Left lung (tissue), 4 donors: ENCODE measurements at regions not wholly inside any gene's neighbourhood (a gene's known extent, or its start where the extent isn't known, plus 50 kb on each side); places are given as distances from the start of the nearest gene placed in this dataset.

ENCODE experiments used
- ATAC-seq: fragments of 200-7000 bp; cut with Tn5 transposase; one replicate; pipeline ENCODE4 v1.9.1; 2020; ENCODE audit warnings: moderate library complexity
- DNase-seq, 4 donors: peaks; one replicate each; pipeline ENCODE4 v3.0.0-alpha.2; 2013 to 2020
- H3K27ac ChIP-seq, 2 donors: fragments of 200-600 bp; sonication (generic) in 1 of 2; one replicate each; pipeline versions ENCODE4 v1.5.0 to v1.8.0; 2020 to 2021
- H3K27me3 ChIP-seq, 2 donors: fragments of 200-600 bp; sonication (generic) in 1 of 2; one replicate each; pipeline versions ENCODE4 v1.5.0 to v1.8.0; 2020 to 2021
- H3K36me3 ChIP-seq, 2 donors: fragments of 200-600 bp; sonication (generic) in 1 of 2; one replicate each; pipeline versions ENCODE4 v1.5.0 to v1.8.0; 2020 to 2021
- H3K4me1 ChIP-seq, 2 donors: fragments of 200-600 bp; one replicate each; pipeline ENCODE4 v1.8.0; 2021
- H3K4me3 ChIP-seq, 2 donors: fragments of 200-600 bp; sonication (generic) in 1 of 2; one replicate each; pipeline versions ENCODE4 v1.5.0 to v1.8.0; 2020 to 2021; ENCODE audit warnings: mild to moderate bottlenecking in 1 of 2
- H3K9me3 ChIP-seq, 2 donors: fragments of 200-600 bp; sonication (generic) in 1 of 2; one replicate each; pipeline versions ENCODE4 v1.5.0 to v1.8.0; 2020 to 2021
- intact Hi-C, 2 donors: fragments of 100-400 bp; cut with DNase I; formaldehyde crosslinking; loops; one replicate each; pipeline versions ENCODE4 v1.11.2 to v1.14.2; 2022
- TF ChIP-seq, protein P1 (sequence below), 2 donors: fragments of 200-600 bp; sonication (generic) in 1 of 2; IDR thresholded peaks; one replicate each; pipeline versions ENCODE4 v1.5.0 to v1.8.0; 2021; ENCODE audit warnings: antibody characterized with exemption in 2 of 2
- donor health status: DM: no; HTN: yes; CAD: no.
- donor health status: DM: no; HTN: no; CAD: no.

DNA sequence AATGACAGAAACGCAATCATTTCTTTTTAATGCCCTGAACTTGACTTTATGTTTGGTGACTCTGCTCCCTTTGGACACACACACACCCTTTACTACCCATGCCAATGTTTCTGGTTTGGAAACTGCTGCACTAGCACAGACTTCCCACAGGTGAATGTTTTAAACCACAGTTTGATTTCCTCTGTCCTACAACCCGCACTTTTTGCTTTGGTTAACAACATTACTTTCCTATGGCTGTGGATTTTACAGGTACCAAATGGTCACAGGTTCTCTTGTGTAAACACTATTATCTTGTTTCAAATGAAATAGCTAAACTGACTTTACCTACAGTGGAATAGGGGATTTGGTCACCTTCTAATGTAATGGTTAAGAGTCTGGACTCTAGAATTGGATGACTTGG is 51.5 kb upstream of the ZNF644 start:
- intact Hi-C loops = no loop called here
- Histone ChIP-seq H3K27me3 (no peaks in the 10 kb centered on the region), H3K4me3 (no peak overlapping the region), H3K4me1 (no peaks in the 10 kb centered on the region), H3K36me3 (no peaks in the 10 kb centered on the region), H3K27ac (no peak overlapping the region), H3K9me3 (no peaks in the 10 kb centered on the region)
- DNase-seq (no peak), ATAC-seq (no peak)
- TF ChIP-seq, protein P1, sequence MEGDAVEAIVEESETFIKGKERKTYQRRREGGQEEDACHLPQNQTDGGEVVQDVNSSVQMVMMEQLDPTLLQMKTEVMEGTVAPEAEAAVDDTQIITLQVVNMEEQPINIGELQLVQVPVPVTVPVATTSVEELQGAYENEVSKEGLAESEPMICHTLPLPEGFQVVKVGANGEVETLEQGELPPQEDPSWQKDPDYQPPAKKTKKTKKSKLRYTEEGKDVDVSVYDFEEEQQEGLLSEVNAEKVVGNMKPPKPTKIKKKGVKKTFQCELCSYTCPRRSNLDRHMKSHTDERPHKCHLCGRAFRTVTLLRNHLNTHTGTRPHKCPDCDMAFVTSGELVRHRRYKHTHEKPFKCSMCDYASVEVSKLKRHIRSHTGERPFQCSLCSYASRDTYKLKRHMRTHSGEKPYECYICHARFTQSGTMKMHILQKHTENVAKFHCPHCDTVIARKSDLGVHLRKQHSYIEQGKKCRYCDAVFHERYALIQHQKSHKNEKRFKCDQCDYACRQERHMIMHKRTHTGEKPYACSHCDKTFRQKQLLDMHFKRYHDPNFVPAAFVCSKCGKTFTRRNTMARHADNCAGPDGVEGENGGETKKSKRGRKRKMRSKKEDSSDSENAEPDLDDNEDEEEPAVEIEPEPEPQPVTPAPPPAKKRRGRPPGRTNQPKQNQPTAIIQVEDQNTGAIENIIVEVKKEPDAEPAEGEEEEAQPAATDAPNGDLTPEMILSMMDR (IDR thresholded peaks at IDR 0.05) = no peak

DNA sequence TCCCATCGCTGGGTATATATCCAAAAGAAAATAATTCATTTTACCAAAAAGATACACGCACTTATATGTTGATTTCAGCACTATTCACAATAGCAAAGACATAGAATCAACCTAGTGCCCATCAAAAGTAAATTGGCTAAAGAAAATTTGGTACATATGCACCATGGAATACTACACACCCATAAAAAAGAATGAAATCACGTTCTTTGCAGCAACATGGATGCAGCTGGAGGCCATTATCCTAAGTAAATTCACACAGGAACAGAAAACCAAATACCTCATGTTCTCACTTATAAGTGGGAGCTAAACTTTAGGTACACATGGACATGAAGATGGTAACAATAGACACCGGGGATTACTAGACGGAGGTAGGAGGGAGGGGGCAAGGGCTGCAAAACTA is 50.0 kb upstream of the ZNF644 start:
- Histone ChIP-seq H3K4me1 (no peaks in the 10 kb centered on the region), H3K9me3 (no peaks in the 10 kb centered on the region), H3K4me3 (no peak overlapping the region), H3K36me3 (no peaks in the 10 kb centered on the region), H3K27ac (no peak overlapping the region), H3K27me3 (no peaks in the 10 kb centered on the region)
- intact Hi-C loops = no loop called here
- TF ChIP-seq, protein P1 (IDR thresholded peaks at IDR 0.05) = no peak
- no peak for ATAC-seq
- DNase-seq = no peak
